ENCODE measurements at regions not wholly inside any gene's neighbourhood (a gene's known extent, or its start where the extent isn't known, plus 50 kb on each side); places are given as distances from the start of the nearest gene placed in this dataset.

- TF ChIP-seq CTCF (IDR thresholded peaks at IDR 0.05; ENCODE audit: insufficient read depth, low read length, poor library complexity, severe bottlenecking) (no peak), EZH2phosphoT487 (conservative IDR thresholded peaks at IDR 0.05; ENCODE audit: low read length) (no peak)
These were observed 510.6 kb downstream of the HTR7 start for GRCh38 chr10:90347239-90347638.

All from SU-DHL-6 (cell line).